Peyer's patch (tissue), 4 donors: ENCODE measurements at regions not wholly inside any gene's neighbourhood (a gene's known extent, or its start where the extent isn't known, plus 50 kb on each side); places are given as distances from the start of the nearest gene placed in this dataset.

Experiments used
- DNase-seq, 3 donors: peaks; one replicate each; pipeline ENCODE4 v3.0.0-alpha.2; 2017 to 2019
- H3K27ac ChIP-seq, 4 donors: fragments of 200-600 bp; sonication (generic); one replicate each; pipeline ENCODE4 v1.5.1; 2016 to 2019
- H3K27me3 ChIP-seq, 2 donors: fragments of 200-600 bp; sonication (generic); one replicate each; pipeline ENCODE4 v1.5.1; 2019
- H3K36me3 ChIP-seq, 3 donors: fragments of 200-600 bp; sonication (generic); one replicate each; pipeline ENCODE4 v1.5.1; 2016 to 2019
- H3K4me1 ChIP-seq, 4 donors: fragments of 200-600 bp; sonication (generic); one replicate each; pipeline ENCODE4 v1.5.1; 2016 to 2019
- H3K4me3 ChIP-seq, 4 donors: fragments of 200-600 bp; sonication (generic); 1 replicate in 3 of 4; 2 replicates in 1 of 4; pipeline ENCODE4 v1.5.1; 2016 to 2019; ENCODE audit warnings: mild to moderate bottlenecking in 1 of 4
- H3K9me3 ChIP-seq, 4 donors: fragments of 200-600 bp; sonication (generic); one replicate each; pipeline ENCODE4 v1.5.1; 2016 to 2019; ENCODE audit warnings: mild to moderate bottlenecking in 1 of 4
- POLR2A ChIP-seq, 2 donors: fragments of 450-650 bp; IDR thresholded peaks; one replicate each; pipeline ENCODE4 v1.5.1; 2017; ENCODE audit warnings: antibody characterized with exemption in 2 of 2, mild to moderate bottlenecking in 2 of 2, moderate library complexity in 2 of 2
- TF ChIP-seq, protein P1 (sequence below), 6 experiments: fragments of 450-650 bp in 4 of 6; fragments of 200-600 bp in 2 of 6; sonication (generic) in 1 of 6; IDR thresholded peaks; one replicate each; pipeline ENCODE4 v1.5.1; 2017 to 2019; ENCODE audit warnings: antibody characterized with exemption in 6 of 6, mild to moderate bottlenecking in 3 of 6, moderate library complexity in 1 of 6

DNA sequence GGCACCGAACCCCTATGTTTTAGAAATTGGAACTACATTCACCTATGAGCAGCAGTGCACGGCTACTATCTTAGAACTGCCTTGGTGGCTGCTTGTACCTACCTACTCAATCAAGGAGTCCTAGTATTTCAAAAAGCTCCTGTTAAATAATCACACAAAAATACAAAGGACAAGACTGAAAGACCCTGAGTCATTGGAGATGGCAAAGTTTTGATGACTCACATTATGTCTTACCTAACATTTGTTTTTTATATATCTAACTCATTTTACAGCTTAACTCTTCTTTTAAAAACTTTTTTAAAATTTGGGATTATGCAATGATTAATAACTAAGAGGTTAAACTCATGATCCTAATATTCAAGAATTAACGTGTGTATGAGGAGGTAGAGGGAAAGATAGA is 1206.0 kb upstream of the TMPRSS15 start:
- no peak for DNase-seq
- TF ChIP-seq POLR2A (IDR thresholded peaks at IDR 0.05), result no peak
- TF ChIP-seq, protein P1, sequence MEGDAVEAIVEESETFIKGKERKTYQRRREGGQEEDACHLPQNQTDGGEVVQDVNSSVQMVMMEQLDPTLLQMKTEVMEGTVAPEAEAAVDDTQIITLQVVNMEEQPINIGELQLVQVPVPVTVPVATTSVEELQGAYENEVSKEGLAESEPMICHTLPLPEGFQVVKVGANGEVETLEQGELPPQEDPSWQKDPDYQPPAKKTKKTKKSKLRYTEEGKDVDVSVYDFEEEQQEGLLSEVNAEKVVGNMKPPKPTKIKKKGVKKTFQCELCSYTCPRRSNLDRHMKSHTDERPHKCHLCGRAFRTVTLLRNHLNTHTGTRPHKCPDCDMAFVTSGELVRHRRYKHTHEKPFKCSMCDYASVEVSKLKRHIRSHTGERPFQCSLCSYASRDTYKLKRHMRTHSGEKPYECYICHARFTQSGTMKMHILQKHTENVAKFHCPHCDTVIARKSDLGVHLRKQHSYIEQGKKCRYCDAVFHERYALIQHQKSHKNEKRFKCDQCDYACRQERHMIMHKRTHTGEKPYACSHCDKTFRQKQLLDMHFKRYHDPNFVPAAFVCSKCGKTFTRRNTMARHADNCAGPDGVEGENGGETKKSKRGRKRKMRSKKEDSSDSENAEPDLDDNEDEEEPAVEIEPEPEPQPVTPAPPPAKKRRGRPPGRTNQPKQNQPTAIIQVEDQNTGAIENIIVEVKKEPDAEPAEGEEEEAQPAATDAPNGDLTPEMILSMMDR (IDR thresholded peaks at IDR 0.05), result no peak
- Histone ChIP-seq H3K9me3 (no peaks in the 10 kb centered on the region), H3K4me3 (no peak overlapping the region), H3K27ac (no peak overlapping the region), H3K27me3 (no peaks in the 10 kb centered on the region), H3K36me3 (no peaks in the 10 kb centered on the region), H3K4me1 (no peaks in the 10 kb centered on the region)

DNA sequence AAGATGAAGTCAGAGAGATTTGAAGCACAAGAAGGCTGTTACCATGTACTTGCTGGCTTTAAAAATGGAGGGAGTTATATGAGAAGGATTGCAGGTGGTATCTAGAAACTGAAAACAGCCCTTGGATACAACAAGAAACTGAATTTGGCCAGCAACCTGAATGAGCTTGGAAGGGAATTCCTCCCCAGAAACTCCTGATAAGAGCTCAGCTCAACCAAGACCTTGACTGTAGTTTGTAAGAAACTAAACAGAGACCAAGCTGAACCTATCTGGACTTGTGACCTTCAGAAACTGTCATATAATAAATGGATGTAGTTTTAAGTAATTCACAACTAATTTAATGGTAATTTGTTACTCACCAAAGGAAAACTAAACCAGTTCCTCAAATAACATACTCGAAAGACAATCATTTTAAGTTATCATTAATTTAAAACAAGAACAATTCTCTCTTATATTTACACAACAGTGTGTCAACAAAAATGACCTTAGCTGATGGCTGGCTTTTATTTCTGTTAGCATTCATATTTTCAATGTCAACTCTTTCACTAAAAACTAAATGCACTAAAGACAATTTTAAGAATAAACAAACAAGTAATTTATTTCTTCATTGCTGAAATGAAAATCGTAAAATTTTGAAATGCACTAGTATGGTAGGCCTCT is 1218.4 kb upstream of the TMPRSS15 start:
- H3K36me3 ChIP-seq, result no peaks in the 10 kb centered on the region
- no peaks in the 10 kb centered on the region for H3K27me3 ChIP-seq
- no peak overlapping the region for H3K4me3 ChIP-seq
- H3K4me1 ChIP-seq, result no peaks in the 10 kb centered on the region
- H3K9me3 ChIP-seq, result peaks cover 0 to 3% (median 0%) of the 10 kb centered on the region in 4 donors
- TF ChIP-seq, protein P1 (IDR thresholded peaks at IDR 0.05), result no peak
- TF ChIP-seq POLR2A (IDR thresholded peaks at IDR 0.05), result no peak
- H3K27ac ChIP-seq, result no peak overlapping the region
- no peak for DNase-seq

DNA sequence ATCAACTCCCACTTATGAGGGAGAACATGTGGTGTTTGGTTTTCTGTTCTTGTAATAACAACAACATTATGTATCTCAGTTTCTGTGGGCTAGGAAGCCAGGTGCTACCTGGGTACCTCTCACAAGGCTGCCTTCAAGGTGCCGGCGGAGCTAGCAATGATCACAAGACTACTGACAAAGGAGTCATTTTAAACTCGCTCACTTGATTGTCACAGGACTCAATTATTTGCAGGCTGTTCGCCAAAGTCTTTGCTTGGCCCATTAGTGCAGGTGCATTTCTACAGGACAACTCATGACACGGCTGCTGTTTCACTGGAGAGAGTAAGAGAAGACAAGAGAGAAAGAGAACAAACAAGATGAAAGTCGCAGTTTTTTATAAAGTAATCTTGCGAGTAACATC is 1237.4 kb upstream of the TMPRSS15 start:
- no peak for TF ChIP-seq POLR2A (IDR thresholded peaks at IDR 0.05)
- TF ChIP-seq, protein P1 (IDR thresholded peaks at IDR 0.05), result no peak
- H3K36me3 ChIP-seq, result no peaks in the 10 kb centered on the region
- H3K27ac ChIP-seq, result no peak overlapping the region
- no peaks in the 10 kb centered on the region for H3K9me3 ChIP-seq
- H3K4me3 ChIP-seq, result no peak overlapping the region
- DNase-seq, result no peak
- no peaks in the 10 kb centered on the region for H3K27me3 ChIP-seq
- H3K4me1 ChIP-seq, result no peaks in the 10 kb centered on the region

DNA sequence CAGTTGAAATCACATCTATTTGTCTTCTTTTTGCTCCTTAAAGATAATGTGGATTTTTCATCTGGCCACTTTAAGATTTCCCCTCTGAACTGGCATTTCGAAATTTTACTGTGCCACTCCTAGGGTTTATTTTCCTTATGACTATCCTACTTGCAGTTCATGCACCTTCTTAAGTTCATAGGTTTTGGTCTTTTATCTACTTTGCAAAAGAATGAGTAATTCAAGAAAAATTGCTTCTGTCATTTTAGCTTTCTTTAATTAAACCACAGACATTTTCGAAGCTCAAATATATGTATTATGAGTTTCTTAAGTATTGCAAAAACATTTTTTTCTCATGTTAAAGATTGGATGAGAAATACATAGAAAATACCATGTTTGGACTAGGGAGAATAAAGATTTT is 1244.8 kb upstream of the TMPRSS15 start:
- H3K27ac ChIP-seq, result no peak overlapping the region
- DNase-seq, result no peak
- no peaks in the 10 kb centered on the region for H3K9me3 ChIP-seq
- H3K4me1 ChIP-seq, result no peaks in the 10 kb centered on the region
- H3K4me3 ChIP-seq, result no peak overlapping the region
- TF ChIP-seq POLR2A (IDR thresholded peaks at IDR 0.05), result no peak
- TF ChIP-seq, protein P1 (IDR thresholded peaks at IDR 0.05), result no peak
- H3K36me3 ChIP-seq, result no peaks in the 10 kb centered on the region
- H3K27me3 ChIP-seq, result no peaks in the 10 kb centered on the region

DNA sequence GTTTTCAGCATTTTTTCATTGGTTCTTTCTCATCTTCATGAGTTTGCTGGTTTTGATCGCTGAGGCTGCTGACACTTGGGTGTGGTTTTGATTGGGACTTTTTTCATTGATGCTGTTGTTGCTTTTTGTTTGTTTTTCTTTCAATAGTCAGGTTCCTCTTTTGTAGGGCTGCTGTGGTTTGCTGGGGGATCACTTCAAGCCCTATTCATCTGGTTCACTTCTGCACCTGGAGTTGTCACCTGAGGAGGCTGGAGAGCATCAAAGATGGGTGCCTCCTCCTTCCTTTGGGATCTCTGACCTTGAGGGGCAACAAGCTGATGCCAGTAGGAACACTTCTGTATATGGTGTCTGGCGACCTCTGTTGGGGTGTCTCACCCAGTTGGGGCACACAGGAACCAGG is 1279.9 kb upstream of the TMPRSS15 start:
- TF ChIP-seq POLR2A (IDR thresholded peaks at IDR 0.05), result no peak
- TF ChIP-seq, protein P1 (IDR thresholded peaks at IDR 0.05), result no peak
- Histone ChIP-seq H3K4me3 (no peak overlapping the region), H3K27ac (no peak overlapping the region), H3K4me1 (no peaks in the 10 kb centered on the region), H3K27me3 (no peaks in the 10 kb centered on the region), H3K36me3 (no peaks in the 10 kb centered on the region), H3K9me3 (no peaks in the 10 kb centered on the region)
- no peak for DNase-seq

DNA sequence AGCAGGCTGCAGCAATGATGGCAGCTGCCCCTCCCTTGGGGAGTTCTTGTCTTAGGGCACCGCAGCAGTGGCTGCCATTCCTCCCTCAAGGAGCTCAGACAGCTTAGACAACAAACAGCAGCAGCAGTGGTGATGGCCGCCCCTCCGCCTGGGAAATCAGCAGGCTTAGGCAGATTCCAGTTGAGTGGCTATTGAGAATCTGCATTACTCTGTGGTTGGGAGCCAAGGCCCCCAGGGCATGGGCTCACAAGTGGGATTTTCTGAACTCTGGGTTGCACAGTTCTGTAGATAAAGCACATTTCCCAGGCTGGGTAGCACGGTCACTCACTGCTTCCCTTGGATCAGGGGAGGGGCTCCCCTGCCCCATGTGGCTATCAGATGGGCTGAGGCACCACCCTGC is 1280.7 kb upstream of the TMPRSS15 start:
- Histone ChIP-seq H3K36me3 (no peaks in the 10 kb centered on the region), H3K4me1 (no peaks in the 10 kb centered on the region), H3K4me3 (no peak overlapping the region), H3K9me3 (no peaks in the 10 kb centered on the region), H3K27me3 (no peaks in the 10 kb centered on the region), H3K27ac (no peak overlapping the region)
- no peak for DNase-seq
- TF ChIP-seq POLR2A (IDR thresholded peaks at IDR 0.05), result no peak
- TF ChIP-seq, protein P1 (IDR thresholded peaks at IDR 0.05), result no peak
